GM18873 (cell line): ENCODE measurements at regions not wholly inside any gene's neighbourhood (a gene's known extent, or its start where the extent isn't known, plus 50 kb on each side); places are given as distances from the start of the nearest gene placed in this dataset.

Source experiments
- ATAC-seq: cut with Tn5 transposase; IDR thresholded peaks from one replicate; pipeline ENCODE4 v1.9.1; 2021; ENCODE audit warnings: mild to moderate bottlenecking, moderate library complexity, moderate number of reproducible peaks; ENCODE audit not compliant: unreplicated experiment, low FRiP score

GRCh38 chr3:159631226-159631625 is 357.4 kb upstream of the IL12A start:
- no peak for ATAC-seq

- ATAC-seq, result no peak
Measured at GRCh38 chr3:159632128-159632527, 356.5 kb upstream of the IL12A start.

GRCh38 chr3:159632851-159633250 is 355.8 kb upstream of the IL12A start:
- no peak for ATAC-seq

GRCh38 chr3:159634483-159634882 is 354.2 kb upstream of the IL12A start:
- ATAC-seq, result no peak

DNA sequence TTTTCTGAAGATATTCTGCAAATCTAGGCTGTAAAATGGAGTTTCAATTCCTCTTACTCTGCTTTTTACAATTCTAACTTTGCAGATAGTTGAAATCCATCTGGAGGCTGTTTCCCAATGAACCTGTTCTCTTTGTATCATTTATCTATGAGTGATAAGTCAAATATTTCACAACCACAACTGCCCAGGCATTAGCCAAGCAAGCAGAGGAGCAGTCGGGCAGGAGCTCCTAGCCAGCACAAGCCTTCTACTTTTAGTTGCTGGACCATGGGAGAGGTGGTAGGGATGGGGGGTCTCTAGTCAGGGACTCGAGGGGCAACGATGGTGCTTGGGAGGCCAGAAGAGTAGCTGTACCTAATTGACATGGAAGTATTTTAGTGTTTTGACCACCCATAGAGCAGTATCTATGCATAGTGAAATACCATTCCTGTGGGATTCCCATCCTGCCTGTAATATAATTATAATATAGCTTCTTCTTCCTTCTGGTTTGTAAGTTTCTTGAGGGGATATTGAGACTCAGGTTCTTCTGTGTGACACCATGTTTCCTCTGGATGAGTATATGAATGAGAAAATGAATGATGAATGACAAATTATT is 353.5 kb upstream of the IL12A start:
- ATAC-seq, result no peak

DNA sequence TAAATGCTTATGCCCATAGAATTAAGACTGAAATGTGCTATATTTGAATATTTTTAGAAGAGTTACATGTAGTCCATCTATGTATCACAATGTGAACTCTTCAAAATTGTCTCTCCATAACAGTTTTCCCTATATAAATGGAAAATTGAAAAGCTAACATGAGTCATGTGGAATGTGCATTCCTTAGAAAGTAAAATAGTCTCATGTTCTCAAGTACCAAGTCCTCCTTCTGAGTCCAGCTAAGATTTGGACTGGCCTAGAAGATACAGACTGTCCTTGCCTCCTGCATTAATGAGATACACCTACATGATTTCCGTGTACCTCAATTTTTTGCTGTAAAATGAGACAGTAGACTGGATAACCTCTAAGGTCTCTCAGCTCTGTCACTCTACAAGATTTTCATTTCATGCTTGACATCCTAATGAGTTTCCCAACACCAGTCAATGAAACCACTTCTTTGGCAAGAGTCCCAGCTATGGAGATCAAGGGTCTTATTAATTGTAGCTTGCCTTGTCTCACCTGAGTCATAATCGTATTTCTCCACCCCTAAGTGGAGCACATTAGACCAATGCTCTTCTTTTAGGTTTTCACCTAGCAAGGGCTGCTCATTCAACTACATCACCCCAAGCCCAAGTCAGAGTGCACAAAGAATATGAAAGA is 350.6 kb upstream of the IL12A start:
- ATAC-seq, result no peak

- ATAC-seq, result no peak
Measured at GRCh38 chr3:159640225-159640624, 348.4 kb upstream of the IL12A start.

DNA sequence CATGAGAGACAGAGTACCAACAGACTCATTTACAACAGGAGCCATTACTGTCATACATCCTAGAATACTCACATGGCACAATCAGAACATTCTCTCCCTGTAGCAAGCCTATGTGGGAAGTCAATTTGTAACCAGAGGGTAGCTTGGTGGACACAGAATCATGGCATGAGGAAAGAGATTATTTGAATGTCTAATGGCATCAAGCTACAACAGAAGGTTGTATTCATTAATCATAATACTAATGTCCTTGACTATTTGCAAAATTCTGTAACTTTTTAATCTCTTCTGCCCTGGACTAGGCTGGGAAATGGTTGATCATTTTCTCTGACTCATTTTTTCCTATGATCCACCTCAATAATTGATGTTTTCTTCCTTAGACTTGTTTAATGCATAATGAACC is 345.2 kb upstream of the IL12A start:
- no peak for ATAC-seq

DNA sequence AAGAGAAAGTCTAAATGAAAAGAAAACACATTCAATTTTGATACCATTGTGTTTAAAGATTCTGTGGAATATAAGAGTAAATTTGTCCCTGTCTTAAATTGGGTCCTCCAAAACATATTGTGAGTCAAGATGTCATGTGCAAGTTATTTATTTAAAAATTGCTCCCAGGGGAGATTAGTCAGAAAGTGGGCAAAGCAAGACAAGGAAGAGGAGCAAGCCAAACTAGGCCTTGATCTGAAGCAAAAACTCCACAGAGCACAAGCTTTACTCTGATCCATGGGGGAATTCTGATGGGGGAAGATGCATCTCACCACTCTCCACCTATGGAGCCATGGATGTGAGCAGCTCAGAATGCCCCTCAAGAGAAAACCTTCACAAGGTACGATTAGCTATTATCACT is 342.8 kb upstream of the IL12A start:
- no peak for ATAC-seq

DNA sequence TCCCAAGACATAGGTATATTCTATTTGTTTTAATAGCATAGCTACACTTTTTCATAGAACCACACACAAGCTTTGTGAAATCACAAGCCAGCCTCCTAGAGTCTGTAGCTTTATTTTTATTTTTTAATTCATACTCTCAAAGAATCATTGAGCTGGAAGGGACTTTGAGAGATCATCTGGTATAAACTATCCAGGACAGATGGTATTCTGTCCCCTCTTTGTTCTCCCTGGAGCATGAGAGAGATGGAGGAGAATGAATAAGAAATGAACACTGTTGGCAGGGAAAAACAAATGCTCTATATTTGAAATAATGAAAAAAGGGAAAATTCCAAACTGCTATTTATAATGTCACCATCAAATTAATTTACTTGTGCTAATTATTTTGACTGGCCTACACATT is 338.7 kb upstream of the IL12A start:
- ATAC-seq, result no peak

- ATAC-seq, result no peak
Measured at GRCh38 chr3:159650726-159651125, 337.9 kb upstream of the IL12A start.

DNA sequence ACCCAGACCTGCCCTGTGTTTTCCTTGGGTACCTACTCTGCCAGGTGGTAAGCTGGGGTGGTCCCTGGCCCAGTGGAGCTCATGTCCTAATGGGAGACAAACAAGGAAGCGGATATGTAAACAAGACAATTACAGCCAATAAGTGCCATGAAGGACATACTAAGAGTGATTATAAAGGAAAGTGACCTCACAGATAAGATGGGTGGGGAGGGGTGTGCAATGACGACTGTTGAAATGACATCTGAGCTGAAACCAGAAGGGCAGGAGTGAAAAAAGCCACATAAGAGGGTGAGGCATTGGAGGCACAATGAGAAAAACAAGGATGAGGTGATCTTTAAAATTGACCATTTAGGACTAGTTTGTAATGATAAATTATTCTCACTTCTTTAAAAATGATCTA is 336.2 kb upstream of the IL12A start:
- ATAC-seq, result no peak

GRCh38 chr3:159654183-159655134 is 334.2 kb upstream of the IL12A start:
- no peak for ATAC-seq

DNA sequence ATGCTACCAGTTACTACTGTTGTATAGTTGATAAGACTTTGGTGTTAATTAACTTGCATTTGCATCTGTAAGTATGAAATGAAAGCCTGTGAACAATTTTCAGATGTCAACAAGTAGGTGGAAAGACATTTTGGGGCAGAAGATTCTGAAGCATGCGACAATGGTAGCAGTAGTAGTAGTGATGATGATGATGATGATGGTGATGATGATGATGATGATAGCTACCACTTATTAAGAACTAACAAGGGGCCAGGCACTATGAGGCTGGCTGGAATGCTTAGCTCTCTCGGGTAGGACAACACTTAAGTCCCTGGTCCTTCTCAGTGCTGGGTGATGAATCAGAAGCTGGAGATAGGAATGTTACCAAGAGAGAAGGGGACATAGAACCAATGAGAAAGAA is 333.4 kb upstream of the IL12A start:
- no peak for ATAC-seq

DNA sequence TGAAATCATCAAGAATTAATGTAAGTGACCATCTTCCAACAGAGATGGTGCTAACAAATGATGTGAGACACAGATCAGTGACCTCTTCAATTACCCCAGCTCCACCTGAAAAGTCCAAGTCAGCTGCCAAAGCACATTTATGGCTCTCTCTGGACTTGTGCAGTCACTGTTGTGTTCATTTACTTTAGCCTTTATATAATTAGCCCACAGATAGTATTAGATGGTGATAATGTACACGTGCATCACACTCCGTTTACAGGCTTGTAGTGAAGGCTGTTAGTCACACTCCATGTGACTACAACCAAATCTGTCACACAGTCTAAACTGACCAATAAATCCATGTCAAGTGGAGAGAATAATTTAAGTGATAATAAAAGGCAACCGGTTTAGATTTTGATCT is 331.5 kb upstream of the IL12A start:
- no peak for ATAC-seq

DNA sequence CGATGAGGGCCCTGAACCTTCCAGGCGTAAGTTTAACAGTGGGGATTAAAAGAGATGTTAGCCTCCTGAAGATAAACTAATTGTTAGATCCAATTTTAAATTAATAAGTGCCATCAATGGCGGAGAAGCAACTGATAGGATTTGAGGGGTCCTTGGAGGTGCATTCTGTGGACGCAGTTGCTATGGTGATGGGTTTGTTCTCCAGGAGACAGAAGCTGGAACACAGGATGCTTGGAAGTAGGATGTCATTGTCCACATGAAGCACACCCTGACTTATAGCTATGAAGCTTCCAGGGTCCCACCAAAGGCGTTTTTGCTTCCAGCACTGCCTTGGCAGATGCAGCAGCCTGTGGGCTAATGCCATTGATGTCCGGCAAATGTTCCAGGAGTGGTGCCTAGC is 331.0 kb upstream of the IL12A start:
- ATAC-seq, result no peak

GRCh38 chr3:159660326-159660725 is 328.3 kb upstream of the IL12A start:
- ATAC-seq, result no peak

DNA sequence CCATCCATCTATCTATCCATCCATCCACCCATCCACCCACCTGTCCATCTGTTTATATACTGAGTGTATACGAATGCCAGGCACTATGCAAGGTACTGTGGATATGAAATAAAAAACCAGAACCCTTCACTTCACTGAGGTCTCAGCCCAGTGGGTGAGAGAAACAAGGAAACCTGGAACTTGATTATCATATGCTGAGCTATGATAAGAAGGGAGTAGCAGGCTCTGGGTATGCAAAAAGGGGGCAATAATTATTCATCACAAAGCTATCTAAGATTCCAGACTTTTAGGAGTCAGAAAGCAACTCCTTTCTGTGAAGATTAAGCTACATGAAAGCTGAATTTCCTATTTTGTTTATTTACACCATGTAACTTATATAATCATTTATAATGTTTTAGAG is 327.7 kb upstream of the IL12A start:
- no peak for ATAC-seq

DNA sequence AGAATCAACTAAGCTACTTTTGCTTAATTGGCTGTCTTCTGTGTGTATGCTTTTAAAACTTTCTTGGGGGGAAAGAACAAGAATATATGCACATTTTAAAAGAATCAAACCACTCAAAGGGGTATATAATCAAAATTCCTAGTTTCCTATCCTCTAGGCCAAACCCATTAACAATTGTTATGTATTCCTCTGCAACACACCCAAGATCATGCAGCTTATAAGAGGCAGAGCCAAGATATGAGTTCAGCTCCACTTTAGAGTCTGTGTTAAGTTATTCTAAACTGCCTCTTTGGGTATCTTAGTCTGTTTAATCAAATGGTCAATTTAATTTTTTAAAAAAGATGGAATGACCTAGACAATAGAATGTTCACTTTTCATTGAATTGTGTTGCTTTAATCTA is 326.1 kb upstream of the IL12A start:
- ATAC-seq, result no peak

DNA sequence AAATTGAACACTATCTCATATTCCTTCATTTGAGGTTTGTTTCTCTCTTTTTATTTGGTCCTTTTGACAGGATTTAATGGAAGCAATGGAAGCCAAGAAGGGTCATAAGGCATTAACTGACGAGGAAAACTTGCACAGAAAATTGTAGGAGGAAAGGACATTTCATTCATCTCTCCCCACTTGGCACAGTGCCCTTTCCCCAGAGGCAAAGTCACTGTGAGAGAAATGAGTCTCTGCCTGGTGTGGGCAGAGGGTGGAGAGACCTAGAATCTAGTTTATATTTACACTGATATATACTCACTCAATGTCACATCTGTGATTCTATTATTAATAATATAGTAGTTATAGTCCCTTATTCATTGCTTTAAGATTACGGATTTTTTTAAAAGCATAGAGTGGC is 324.6 kb upstream of the IL12A start:
- no peak for ATAC-seq

GRCh38 chr3:159664653-159665052 is 324.0 kb upstream of the IL12A start:
- no peak for ATAC-seq

GRCh38 chr3:159667261-159667660 is 321.4 kb upstream of the IL12A start:
- no peak for ATAC-seq
